ENCODE measurements at regions not wholly inside any gene's neighbourhood (a gene's known extent, or its start where the extent isn't known, plus 50 kb on each side); places are given as distances from the start of the nearest gene placed in this dataset.

DNA sequence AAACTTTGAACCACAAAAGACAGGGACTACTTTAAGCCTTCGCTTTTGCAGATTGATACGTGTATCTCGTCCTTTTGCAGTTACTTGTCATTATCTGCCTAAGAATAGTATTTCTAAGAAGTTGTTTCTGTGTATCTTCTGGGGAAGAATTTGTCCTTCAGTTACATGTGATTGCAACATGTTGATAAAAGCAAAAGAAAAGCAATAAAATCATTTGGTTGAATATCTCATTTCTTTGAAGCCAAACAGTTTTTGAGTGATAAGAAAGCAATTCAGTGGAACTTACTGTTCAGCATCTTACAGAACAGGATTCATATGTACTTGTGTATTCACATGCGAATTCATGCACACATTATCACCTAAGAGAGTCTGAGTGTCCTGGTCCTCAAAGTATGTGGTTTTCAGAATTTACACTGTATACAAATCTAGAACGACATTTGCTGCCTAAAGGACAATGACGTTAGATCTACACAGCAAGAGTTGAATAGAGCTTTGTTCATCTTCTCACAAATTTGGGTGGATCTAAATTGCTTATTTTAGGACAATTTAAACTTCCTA is 66.7 kb upstream of the MRPS6 start:
- Histone ChIP-seq H4K20me1 (ENCODE audit: insufficient read depth) (no peaks in the 10 kb centered on the region), H3F3A (ENCODE audit: insufficient read depth, low read length, poor library complexity, severe bottlenecking) (no peaks in the 10 kb centered on the region), H3K4me3 (ENCODE audit: low read length) (no peak overlapping the region), H3K4me2 (ENCODE audit: low read length) (no peak overlapping the region), H2AFZ (ENCODE audit: low read depth, low read length) (no peak overlapping the region), H3K27me3 (ENCODE audit: insufficient read depth, low read depth, low read length) (no peaks in the 10 kb centered on the region), H3K9ac (ENCODE audit: low read length) (no peak overlapping the region), H3K9me2 (ENCODE audit: insufficient read depth, low read length) (no peaks in the 10 kb centered on the region), H3K79me2 (replicated peaks; ENCODE audit: insufficient read depth, low read length) (no peaks in the 10 kb centered on the region), H3K36me3 (ENCODE audit: insufficient read depth, low read length) (no peaks in the 10 kb centered on the region), H3K27ac (ENCODE audit: low read length) (no peak overlapping the region), H3K9me3 (ENCODE audit: low read length) (no peaks in the 10 kb centered on the region)
- TF ChIP-seq MXI1 (conservative IDR thresholded peaks at IDR 0.05; ENCODE audit: poor library complexity, severe bottlenecking) (no peak), EZH2 (IDR thresholded peaks at IDR 0.05; ENCODE audit: borderline replicate concordance, insufficient read depth, low read length, poor library complexity, severe bottlenecking) (no peak)

DNA sequence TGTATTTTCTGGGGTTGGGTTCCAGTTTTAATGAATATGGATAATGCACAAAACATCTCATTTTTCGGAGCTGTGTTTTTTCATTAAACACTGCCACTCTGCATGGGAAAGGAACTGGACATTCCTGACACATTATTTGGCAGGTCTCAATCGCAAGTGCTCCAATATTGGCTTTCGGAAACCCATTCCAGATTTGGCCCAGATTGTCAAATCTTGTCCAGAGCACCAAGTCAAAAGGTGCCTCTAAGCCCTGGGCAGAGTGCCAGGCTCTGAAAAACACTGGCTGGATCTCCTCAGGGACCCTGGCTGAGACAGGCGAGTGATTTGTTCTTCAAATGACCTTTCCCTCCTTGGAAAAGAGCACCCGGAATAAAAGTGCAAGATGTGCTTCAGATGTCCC is 68.4 kb upstream of the MRPS6 start:
- Histone ChIP-seq H3K9me3 (ENCODE audit: low read length) (no peaks in the 10 kb centered on the region), H2AFZ (ENCODE audit: low read depth, low read length) (no peak overlapping the region), H3K27ac (ENCODE audit: low read length) (no peak overlapping the region), H3K36me3 (ENCODE audit: insufficient read depth, low read length) (no peaks in the 10 kb centered on the region), H3K4me3 (ENCODE audit: low read length) (no peak overlapping the region), H3K27me3 (ENCODE audit: insufficient read depth, low read depth, low read length) (no peaks in the 10 kb centered on the region), H3F3A (ENCODE audit: insufficient read depth, low read length, poor library complexity, severe bottlenecking) (no peaks in the 10 kb centered on the region), H3K79me2 (replicated peaks; ENCODE audit: insufficient read depth, low read length) (no peaks in the 10 kb centered on the region), H3K4me2 (ENCODE audit: low read length) (no peak overlapping the region), H4K20me1 (ENCODE audit: insufficient read depth) (no peaks in the 10 kb centered on the region), H3K9ac (ENCODE audit: low read length) (no peak overlapping the region), H3K9me2 (ENCODE audit: insufficient read depth, low read length) (no peaks in the 10 kb centered on the region)
- TF ChIP-seq POLR2AphosphoS5 (IDR thresholded peaks at IDR 0.05) (no peak), EP300 (conservative IDR thresholded peaks at IDR 0.05; ENCODE audit: poor library complexity, severe bottlenecking) (no peak), EZH2 (IDR thresholded peaks at IDR 0.05; ENCODE audit: borderline replicate concordance, insufficient read depth, low read length, poor library complexity, severe bottlenecking) (no peak), SMC3 (conservative IDR thresholded peaks at IDR 0.05; ENCODE audit: poor library complexity) (no peak), MXI1 (conservative IDR thresholded peaks at IDR 0.05; ENCODE audit: poor library complexity, severe bottlenecking) (no peak), TAF1 (IDR thresholded peaks at IDR 0.05; ENCODE audit: low read depth) (no peak), RAD21 (conservative IDR thresholded peaks at IDR 0.05) (no peak)
- TF ChIP-seq, protein P1, sequence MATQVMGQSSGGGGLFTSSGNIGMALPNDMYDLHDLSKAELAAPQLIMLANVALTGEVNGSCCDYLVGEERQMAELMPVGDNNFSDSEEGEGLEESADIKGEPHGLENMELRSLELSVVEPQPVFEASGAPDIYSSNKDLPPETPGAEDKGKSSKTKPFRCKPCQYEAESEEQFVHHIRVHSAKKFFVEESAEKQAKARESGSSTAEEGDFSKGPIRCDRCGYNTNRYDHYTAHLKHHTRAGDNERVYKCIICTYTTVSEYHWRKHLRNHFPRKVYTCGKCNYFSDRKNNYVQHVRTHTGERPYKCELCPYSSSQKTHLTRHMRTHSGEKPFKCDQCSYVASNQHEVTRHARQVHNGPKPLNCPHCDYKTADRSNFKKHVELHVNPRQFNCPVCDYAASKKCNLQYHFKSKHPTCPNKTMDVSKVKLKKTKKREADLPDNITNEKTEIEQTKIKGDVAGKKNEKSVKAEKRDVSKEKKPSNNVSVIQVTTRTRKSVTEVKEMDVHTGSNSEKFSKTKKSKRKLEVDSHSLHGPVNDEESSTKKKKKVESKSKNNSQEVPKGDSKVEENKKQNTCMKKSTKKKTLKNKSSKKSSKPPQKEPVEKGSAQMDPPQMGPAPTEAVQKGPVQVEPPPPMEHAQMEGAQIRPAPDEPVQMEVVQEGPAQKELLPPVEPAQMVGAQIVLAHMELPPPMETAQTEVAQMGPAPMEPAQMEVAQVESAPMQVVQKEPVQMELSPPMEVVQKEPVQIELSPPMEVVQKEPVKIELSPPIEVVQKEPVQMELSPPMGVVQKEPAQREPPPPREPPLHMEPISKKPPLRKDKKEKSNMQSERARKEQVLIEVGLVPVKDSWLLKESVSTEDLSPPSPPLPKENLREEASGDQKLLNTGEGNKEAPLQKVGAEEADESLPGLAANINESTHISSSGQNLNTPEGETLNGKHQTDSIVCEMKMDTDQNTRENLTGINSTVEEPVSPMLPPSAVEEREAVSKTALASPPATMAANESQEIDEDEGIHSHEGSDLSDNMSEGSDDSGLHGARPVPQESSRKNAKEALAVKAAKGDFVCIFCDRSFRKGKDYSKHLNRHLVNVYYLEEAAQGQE (IDR thresholded peaks at IDR 0.05; ENCODE audit: borderline replicate concordance), result no peak
- TF ChIP-seq, protein P2, sequence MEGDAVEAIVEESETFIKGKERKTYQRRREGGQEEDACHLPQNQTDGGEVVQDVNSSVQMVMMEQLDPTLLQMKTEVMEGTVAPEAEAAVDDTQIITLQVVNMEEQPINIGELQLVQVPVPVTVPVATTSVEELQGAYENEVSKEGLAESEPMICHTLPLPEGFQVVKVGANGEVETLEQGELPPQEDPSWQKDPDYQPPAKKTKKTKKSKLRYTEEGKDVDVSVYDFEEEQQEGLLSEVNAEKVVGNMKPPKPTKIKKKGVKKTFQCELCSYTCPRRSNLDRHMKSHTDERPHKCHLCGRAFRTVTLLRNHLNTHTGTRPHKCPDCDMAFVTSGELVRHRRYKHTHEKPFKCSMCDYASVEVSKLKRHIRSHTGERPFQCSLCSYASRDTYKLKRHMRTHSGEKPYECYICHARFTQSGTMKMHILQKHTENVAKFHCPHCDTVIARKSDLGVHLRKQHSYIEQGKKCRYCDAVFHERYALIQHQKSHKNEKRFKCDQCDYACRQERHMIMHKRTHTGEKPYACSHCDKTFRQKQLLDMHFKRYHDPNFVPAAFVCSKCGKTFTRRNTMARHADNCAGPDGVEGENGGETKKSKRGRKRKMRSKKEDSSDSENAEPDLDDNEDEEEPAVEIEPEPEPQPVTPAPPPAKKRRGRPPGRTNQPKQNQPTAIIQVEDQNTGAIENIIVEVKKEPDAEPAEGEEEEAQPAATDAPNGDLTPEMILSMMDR (IDR thresholded peaks at IDR 0.05; ENCODE audit: poor library complexity, severe bottlenecking), result no peak
